ENCODE measurements at regions not wholly inside any gene's neighbourhood (a gene's known extent, or its start where the extent isn't known, plus 50 kb on each side); places are given as distances from the start of the nearest gene placed in this dataset.

DNA sequence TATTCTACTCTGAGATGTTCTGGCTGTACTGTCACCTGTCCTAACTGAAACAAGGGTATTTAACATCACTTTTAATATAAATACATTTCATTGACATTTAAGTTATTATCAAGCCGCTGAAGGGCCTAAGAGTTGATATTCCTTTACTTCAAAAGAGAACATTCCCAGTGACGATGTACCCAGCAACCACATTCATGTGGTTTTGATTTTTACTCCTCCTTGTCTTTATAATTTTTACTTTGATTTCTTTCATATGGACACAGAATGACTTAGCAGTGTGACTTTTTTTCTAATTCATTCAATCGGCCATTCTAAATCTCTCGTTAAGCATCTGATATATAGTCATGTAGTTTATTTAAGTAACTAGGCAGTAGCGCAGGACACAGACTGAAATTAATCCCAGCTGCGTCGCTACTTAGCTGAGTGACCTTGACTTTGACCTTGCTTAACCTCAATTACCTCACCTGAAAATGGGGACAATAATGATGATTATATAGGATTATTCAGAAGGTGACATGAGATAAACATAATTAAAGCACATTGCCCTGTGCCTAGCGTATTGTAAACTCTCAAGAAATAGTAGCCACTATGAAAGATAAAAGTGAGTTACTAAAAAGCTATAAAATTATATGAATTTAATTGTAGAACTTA is 476.6 kb downstream of the SETD4 start:
- Histone ChIP-seq H3K36me3 (ENCODE audit: control insufficient read depth in 5 of 5, insufficient read depth in 5 of 5, low read length in 5 of 5) (no peaks in the 10 kb centered on the region), H3K9me3 (ENCODE audit: control insufficient read depth in 5 of 5, low read length in 5 of 5) (no peaks in the 10 kb centered on the region), H3K9ac (ENCODE audit: low read length in 5 of 5) (no peak overlapping the region), H3K4me1 (ENCODE audit: control insufficient read depth in 5 of 5, insufficient read depth in 5 of 5, low read length in 5 of 5) (no peaks in the 10 kb centered on the region), H3K4me3 (ENCODE audit: low read depth in 1 of 5, low read length in 5 of 5) (no peak overlapping the region), H3K27ac (ENCODE audit: low read depth, low read length) (no peak overlapping the region), H3K27me3 (ENCODE audit: control insufficient read depth in 5 of 5, insufficient read depth in 4 of 5, low read length in 5 of 5) (peaks cover 0 to 2% (median 0%) of the 10 kb centered on the region in 5 donors)

DNA sequence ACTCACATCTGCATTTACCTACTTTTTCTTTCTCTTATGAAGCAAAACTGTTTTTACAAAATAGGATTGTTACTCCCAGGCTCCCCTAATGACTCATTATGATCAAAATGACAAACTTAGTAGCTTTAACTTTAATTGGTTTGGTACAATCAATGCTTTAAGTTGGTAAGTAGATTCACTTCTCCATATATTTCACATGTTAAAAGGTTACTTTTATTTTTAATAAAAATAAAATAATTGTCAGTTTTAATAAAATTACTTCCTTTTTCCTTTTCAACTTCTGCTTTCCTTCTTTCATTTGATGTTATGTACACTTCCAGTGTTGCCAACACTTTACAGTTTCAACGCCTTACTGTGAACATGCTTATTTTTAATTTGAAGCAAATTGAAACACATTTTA is 477.6 kb downstream of the SETD4 start:
- no peak overlapping the region for H3K27ac ChIP-seq (ENCODE audit: low read depth, low read length)
- no peaks in the 10 kb centered on the region for H3K27me3 ChIP-seq (ENCODE audit: control insufficient read depth in 5 of 5, insufficient read depth in 4 of 5, low read length in 5 of 5)
- H3K4me3 ChIP-seq (ENCODE audit: low read depth in 1 of 5, low read length in 5 of 5) = no peak overlapping the region
- H3K36me3 ChIP-seq (ENCODE audit: control insufficient read depth in 5 of 5, insufficient read depth in 5 of 5, low read length in 5 of 5) = no peaks in the 10 kb centered on the region
- no peak overlapping the region for H3K9ac ChIP-seq (ENCODE audit: low read length in 5 of 5)
- H3K9me3 ChIP-seq (ENCODE audit: control insufficient read depth in 5 of 5, low read length in 5 of 5) = no peaks in the 10 kb centered on the region
- H3K4me1 ChIP-seq (ENCODE audit: control insufficient read depth in 5 of 5, insufficient read depth in 5 of 5, low read length in 5 of 5) = no peaks in the 10 kb centered on the region

DNA sequence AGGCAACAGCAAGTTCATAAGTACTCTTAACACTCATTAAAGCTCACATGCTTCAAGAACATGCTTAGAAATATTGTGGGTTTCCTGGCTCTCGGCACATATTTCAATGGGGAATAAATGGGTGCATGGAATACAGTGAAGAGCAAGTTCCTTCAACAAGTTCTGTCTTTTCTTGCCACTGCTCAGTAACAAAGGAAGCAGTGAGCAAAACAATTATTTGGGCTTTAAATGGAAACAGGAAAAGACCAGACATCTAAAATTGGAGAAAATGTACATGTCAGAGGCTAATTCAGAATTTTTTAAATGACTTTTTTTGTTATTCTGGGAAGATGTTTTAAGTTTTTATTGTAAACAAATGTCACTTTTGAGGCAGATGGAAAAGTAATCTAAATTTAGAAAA is 478.7 kb downstream of the SETD4 start:
- Histone ChIP-seq H3K9me3 (ENCODE audit: control insufficient read depth in 5 of 5, low read length in 5 of 5) (no peaks in the 10 kb centered on the region), H3K4me1 (ENCODE audit: control insufficient read depth in 5 of 5, insufficient read depth in 5 of 5, low read length in 5 of 5) (no peaks in the 10 kb centered on the region), H3K27me3 (ENCODE audit: control insufficient read depth in 5 of 5, insufficient read depth in 4 of 5, low read length in 5 of 5) (no peaks in the 10 kb centered on the region), H3K36me3 (ENCODE audit: control insufficient read depth in 5 of 5, insufficient read depth in 5 of 5, low read length in 5 of 5) (no peaks in the 10 kb centered on the region), H3K4me3 (ENCODE audit: low read depth in 1 of 5, low read length in 5 of 5) (no peak overlapping the region), H3K9ac (ENCODE audit: low read length in 5 of 5) (no peak overlapping the region), H3K27ac (ENCODE audit: low read depth, low read length) (no peak overlapping the region)

DNA sequence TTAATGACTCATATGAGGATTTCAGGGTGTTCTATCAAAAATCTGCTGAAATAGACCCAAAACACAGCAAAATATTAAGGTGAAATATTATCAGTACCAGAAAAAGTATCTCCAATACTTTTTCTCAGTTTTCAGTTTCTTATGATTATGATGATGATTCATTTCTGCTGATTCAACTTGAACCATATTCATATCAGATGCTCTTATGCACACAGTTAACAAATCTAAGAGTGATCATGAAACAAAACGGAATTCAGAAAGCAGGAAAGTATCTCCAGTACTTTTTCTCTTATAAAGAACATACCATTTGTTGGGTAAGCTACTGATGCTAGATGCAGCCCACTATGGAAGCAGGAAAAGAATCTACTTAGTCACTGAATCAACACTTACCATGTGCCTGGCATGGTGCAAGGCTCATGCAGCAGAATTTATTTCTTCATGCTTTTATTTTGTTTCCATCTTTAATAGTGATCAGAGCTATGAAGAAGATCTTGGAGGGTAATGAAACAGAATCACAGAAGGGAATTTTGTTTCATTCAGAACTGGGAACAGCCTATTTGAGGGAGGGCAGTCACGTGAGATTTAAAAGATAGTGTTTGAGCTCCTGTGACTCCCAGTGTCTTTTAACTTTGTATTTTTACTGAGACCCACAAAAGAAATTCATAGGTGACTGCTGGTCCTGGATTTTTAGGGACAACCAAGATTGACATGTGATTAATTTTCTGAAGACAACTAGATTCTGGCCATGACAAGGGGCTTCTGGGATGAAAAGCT is 480.6 kb downstream of the SETD4 start:
- Histone ChIP-seq H3K27me3 (ENCODE audit: control insufficient read depth in 5 of 5, insufficient read depth in 4 of 5, low read length in 5 of 5) (no peaks in the 10 kb centered on the region), H3K9me3 (ENCODE audit: control insufficient read depth in 5 of 5, low read length in 5 of 5) (no peaks in the 10 kb centered on the region), H3K36me3 (ENCODE audit: control insufficient read depth in 5 of 5, insufficient read depth in 5 of 5, low read length in 5 of 5) (no peaks in the 10 kb centered on the region), H3K27ac (ENCODE audit: low read depth, low read length) (no peak overlapping the region), H3K4me3 (ENCODE audit: low read depth in 1 of 5, low read length in 5 of 5) (no peak overlapping the region), H3K9ac (ENCODE audit: low read length in 5 of 5) (no peak overlapping the region), H3K4me1 (ENCODE audit: control insufficient read depth in 5 of 5, insufficient read depth in 5 of 5, low read length in 5 of 5) (no peaks in the 10 kb centered on the region)

DNA sequence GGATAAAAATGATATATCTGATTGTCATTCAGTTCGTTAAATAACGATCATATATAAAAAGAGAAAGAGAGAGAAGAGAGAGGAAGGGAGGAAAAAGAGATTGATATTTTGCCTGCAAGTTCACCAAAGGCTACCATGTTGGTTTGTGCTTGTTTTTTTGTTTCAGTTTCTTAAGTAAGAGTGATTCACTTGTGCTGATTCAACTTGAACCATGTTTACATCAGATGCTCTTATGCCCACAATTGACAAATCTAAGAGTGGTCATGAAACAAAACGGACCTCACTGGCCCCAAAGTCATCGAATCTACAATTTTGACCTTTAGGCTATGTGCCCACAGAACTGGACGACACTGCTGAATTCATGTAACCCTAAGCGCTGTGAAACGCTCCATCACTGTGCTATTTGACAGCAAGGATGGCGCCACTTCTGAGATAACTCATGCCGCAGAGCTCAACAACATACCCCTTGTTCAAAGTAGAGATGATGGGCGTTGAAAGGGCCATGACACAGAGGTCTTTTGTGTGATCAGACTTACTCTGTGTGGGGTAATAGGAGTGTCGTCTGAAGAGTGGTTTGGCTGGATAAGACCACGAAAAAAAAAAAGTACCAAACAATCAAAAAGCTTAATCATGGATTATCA is 481.4 kb downstream of the SETD4 start:
- Histone ChIP-seq H3K9ac (ENCODE audit: low read length in 5 of 5) (no peak overlapping the region), H3K27me3 (ENCODE audit: control insufficient read depth in 5 of 5, insufficient read depth in 4 of 5, low read length in 5 of 5) (no peaks in the 10 kb centered on the region), H3K9me3 (ENCODE audit: control insufficient read depth in 5 of 5, low read length in 5 of 5) (no peaks in the 10 kb centered on the region), H3K27ac (ENCODE audit: low read depth, low read length) (no peak overlapping the region), H3K36me3 (ENCODE audit: control insufficient read depth in 5 of 5, insufficient read depth in 5 of 5, low read length in 5 of 5) (no peaks in the 10 kb centered on the region), H3K4me1 (ENCODE audit: control insufficient read depth in 5 of 5, insufficient read depth in 5 of 5, low read length in 5 of 5) (no peaks in the 10 kb centered on the region), H3K4me3 (ENCODE audit: low read depth in 1 of 5, low read length in 5 of 5) (no peak overlapping the region)

DNA sequence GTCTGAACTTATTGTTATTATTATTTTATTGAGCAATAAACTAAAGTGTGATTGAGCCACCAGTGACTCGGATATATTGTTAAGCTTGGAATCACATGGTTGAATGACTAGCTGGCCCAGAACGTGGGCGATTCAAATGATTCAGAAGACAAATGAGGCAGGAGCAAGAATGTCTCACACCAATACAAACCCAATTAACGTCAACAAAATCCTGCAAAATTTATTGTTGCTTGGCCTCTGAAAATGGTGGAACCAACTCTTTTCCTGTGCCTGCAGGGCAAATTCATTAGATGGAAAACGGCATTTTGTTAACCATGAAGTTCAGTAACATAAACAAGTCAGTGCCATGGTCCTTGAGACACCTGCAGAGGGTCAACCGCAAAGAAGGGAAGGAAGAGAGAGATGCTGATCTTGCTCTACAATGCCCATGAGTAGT is 482.0 kb downstream of the SETD4 start:
- Histone ChIP-seq H3K4me3 (ENCODE audit: low read depth in 1 of 5, low read length in 5 of 5) (no peak overlapping the region), H3K9me3 (ENCODE audit: control insufficient read depth in 5 of 5, low read length in 5 of 5) (no peaks in the 10 kb centered on the region), H3K27ac (ENCODE audit: low read depth, low read length) (no peak overlapping the region), H3K27me3 (ENCODE audit: control insufficient read depth in 5 of 5, insufficient read depth in 4 of 5, low read length in 5 of 5) (no peaks in the 10 kb centered on the region), H3K36me3 (ENCODE audit: control insufficient read depth in 5 of 5, insufficient read depth in 5 of 5, low read length in 5 of 5) (no peaks in the 10 kb centered on the region), H3K4me1 (ENCODE audit: control insufficient read depth in 5 of 5, insufficient read depth in 5 of 5, low read length in 5 of 5) (no peaks in the 10 kb centered on the region), H3K9ac (ENCODE audit: low read length in 5 of 5) (no peak overlapping the region)

DNA sequence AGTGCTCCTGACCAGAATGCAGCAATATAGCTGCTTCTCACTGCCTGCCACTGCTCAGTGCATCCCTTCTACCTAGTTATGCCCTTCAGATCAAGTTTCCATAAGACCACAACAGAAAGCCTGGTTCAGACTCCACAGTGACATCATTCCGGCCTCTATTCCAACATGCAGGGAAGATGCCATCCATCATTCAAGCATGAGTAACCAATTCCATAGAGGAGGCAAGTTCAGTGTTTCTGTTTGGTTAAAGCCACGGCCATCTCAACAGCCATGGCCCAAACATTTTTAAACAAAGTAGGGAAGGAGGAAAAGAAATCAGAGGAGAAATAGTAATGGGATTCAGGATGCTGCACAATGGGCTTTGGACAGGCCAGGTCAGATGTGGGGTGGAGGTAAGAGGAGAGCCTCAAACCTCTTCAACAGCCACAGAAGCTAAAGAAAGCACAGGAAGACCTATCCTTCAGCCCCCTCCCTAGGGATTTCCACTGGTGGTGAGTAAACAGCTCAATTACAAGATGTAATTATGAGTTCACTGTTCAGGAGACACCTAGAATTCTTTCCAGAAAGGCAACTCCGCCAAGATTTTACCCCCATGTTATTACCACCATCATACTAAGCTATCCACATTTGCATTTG is 484.9 kb downstream of the SETD4 start:
- H3K36me3 ChIP-seq (ENCODE audit: control insufficient read depth in 5 of 5, insufficient read depth in 5 of 5, low read length in 5 of 5) = no peaks in the 10 kb centered on the region
- no peak overlapping the region for H3K27ac ChIP-seq (ENCODE audit: low read depth, low read length)
- H3K9me3 ChIP-seq (ENCODE audit: control insufficient read depth in 5 of 5, low read length in 5 of 5) = no peaks in the 10 kb centered on the region
- no peak overlapping the region for H3K4me3 ChIP-seq (ENCODE audit: low read depth in 1 of 5, low read length in 5 of 5)
- H3K27me3 ChIP-seq (ENCODE audit: control insufficient read depth in 5 of 5, insufficient read depth in 4 of 5, low read length in 5 of 5) = no peaks in the 10 kb centered on the region
- H3K9ac ChIP-seq (ENCODE audit: low read length in 5 of 5) = no peak overlapping the region
- no peaks in the 10 kb centered on the region for H3K4me1 ChIP-seq (ENCODE audit: control insufficient read depth in 5 of 5, insufficient read depth in 5 of 5, low read length in 5 of 5)

DNA sequence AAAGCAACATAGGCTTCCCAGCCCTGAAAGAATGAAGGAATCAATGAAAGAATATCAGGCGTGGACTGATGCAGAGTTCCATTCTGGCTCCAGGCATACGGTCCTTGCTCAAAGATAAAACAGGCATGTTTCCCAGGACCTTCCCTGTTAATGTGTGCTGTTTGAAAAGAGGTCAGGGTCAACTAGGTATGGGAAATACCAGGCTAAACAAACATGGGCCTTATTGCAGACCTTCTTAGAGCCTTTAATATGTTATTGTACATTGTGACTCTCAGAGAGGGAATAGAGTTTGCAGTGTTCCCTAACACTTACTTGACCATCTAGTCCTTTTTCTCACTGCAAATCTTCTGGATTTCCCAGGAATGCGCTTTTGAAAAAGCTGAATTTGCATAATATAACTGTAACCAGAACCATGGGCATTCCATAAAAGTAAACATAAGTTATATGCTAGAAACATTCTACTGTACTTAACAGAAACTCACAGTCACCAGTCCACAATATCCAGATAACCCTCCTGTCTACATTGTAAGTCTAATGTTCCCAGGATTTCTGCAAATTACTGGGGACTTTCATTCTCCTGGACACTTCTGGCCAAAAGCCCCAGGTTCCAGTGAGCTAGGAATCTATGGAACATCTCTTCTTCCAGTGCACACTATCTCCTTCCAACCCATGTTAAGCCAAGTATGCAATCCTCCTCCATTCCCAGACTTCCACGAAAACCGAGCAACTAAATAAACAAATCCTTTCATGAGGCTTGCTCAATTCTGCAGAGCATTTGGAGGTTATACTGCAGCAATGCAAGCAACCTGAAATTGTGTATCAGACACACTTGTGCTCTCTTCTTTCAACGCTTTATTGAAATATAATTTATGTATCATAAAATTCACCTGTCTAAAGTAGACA is 486.6 kb downstream of the SETD4 start:
- Histone ChIP-seq H3K9me3 (ENCODE audit: control insufficient read depth in 5 of 5, low read length in 5 of 5) (no peaks in the 10 kb centered on the region), H3K27me3 (ENCODE audit: control insufficient read depth in 5 of 5, insufficient read depth in 4 of 5, low read length in 5 of 5) (no peaks in the 10 kb centered on the region), H3K4me3 (ENCODE audit: low read depth in 1 of 5, low read length in 5 of 5) (no peak overlapping the region), H3K27ac (ENCODE audit: low read depth, low read length) (no peak overlapping the region), H3K9ac (ENCODE audit: low read length in 5 of 5) (no peak overlapping the region), H3K36me3 (ENCODE audit: control insufficient read depth in 5 of 5, insufficient read depth in 5 of 5, low read length in 5 of 5) (no peaks in the 10 kb centered on the region), H3K4me1 (ENCODE audit: control insufficient read depth in 5 of 5, insufficient read depth in 5 of 5, low read length in 5 of 5) (no peaks in the 10 kb centered on the region)

DNA sequence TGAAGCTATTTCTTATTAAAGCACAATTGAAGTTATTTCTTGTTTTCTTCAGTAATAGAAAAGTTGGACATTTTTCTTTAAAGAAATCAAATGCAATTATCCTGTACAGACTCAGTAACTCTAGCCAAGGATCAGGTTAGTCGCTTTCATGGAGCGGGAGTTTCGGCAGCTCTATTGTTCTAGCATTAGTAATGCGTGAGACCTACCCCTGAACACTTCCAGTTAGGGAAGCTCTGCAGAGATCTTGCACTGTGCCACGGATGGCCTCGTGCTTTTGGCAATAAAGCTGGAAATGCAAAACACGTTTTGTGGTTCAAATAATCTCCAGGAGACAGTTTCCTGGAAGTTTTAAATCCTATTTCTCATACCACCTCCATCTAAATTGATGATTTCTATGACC is 488.4 kb downstream of the SETD4 start:
- Histone ChIP-seq H3K9me3 (ENCODE audit: control insufficient read depth in 5 of 5, low read length in 5 of 5) (peaks cover 0 to 4% (median 3%) of the 10 kb centered on the region in 5 donors), H3K4me3 (ENCODE audit: low read depth in 1 of 5, low read length in 5 of 5) (no peak overlapping the region), H3K4me1 (ENCODE audit: control insufficient read depth in 5 of 5, insufficient read depth in 5 of 5, low read length in 5 of 5) (no peaks in the 10 kb centered on the region), H3K27me3 (ENCODE audit: control insufficient read depth in 5 of 5, insufficient read depth in 4 of 5, low read length in 5 of 5) (no peaks in the 10 kb centered on the region), H3K36me3 (ENCODE audit: control insufficient read depth in 5 of 5, insufficient read depth in 5 of 5, low read length in 5 of 5) (no peaks in the 10 kb centered on the region), H3K9ac (ENCODE audit: low read length in 5 of 5) (no peak overlapping the region), H3K27ac (ENCODE audit: low read depth, low read length) (no peak overlapping the region)

Measured in subcutaneous abdominal adipose tissue (tissue), 5 donors.